ENCODE measurements at regions not wholly inside any gene's neighbourhood (a gene's known extent, or its start where the extent isn't known, plus 50 kb on each side); places are given as distances from the start of the nearest gene placed in this dataset.

- H3K36me3 Mint-ChIP-seq: no peaks in the 10 kb centered on the region
- ATAC-seq (no peak), DNase-seq (ENCODE audit: low spot score in 2 of 2) (no peak)
- H3K27ac Mint-ChIP-seq: no peak overlapping the region
- no peaks in the 10 kb centered on the region for H3K9me3 Mint-ChIP-seq
Observed at GRCh38 chr5:93884254-93884653, 142.9 kb upstream of the POU5F2 start.

- Mint-ChIP-seq H3K27ac (no peak overlapping the region), H3K36me3 (no peaks in the 10 kb centered on the region), H3K9me3 (no peaks in the 10 kb centered on the region)
- DNase-seq (ENCODE audit: low spot score in 2 of 2): no peak
- ATAC-seq: no peak
Observed at GRCh38 chr5:93883459-93883858, 142.1 kb upstream of the POU5F2 start.

- DNase-seq (ENCODE audit: low spot score in 2 of 2) (no peak), ATAC-seq (no peak)
- no peaks in the 10 kb centered on the region for H3K9me3 Mint-ChIP-seq
- H3K27ac Mint-ChIP-seq: no peak overlapping the region
- peaks cover 0 to 8% of the 10 kb centered on the region in 2 donors for H3K36me3 Mint-ChIP-seq
Observed at GRCh38 chr5:93875693-93876092, 134.3 kb upstream of the POU5F2 start.

- Mint-ChIP-seq H3K27ac (peak overlapping the region; percentile 37 to 40), H3K9me3 (no peaks in the 10 kb centered on the region), H3K36me3 (peaks cover 0 to 8% of the 10 kb centered on the region in 2 donors)
- DNase-seq (ENCODE audit: low spot score in 2 of 2) (no peak), ATAC-seq (peak; percentile 55 to 60)
Observed at GRCh38 chr5:93874491-93874890, 133.1 kb upstream of the POU5F2 start.

GRCh38 chr5:93874080-93874479 lies 132.7 kb upstream of the POU5F2 start:
- no peak for DNase-seq (ENCODE audit: low spot score in 2 of 2)
- ATAC-seq: peak; percentile 95 to 99
- peaks cover 0 to 8% of the 10 kb centered on the region in 2 donors for H3K36me3 Mint-ChIP-seq
- no peaks in the 10 kb centered on the region for H3K9me3 Mint-ChIP-seq
- peak overlapping the region; percentile 37 to 40 for H3K27ac Mint-ChIP-seq

GRCh38 chr5:93873211-93873736 lies 131.9 kb upstream of the POU5F2 start:
- no peak for DNase-seq (ENCODE audit: low spot score in 2 of 2)
- ATAC-seq: no peak
- Mint-ChIP-seq H3K9me3 (no peaks in the 10 kb centered on the region), H3K36me3 (peaks cover 0 to 8% of the 10 kb centered on the region in 2 donors), H3K27ac (peak overlapping the region; percentile 3 to 40)

GRCh38 chr5:93870649-93871048 lies 129.2 kb upstream of the POU5F2 start:
- H3K36me3 Mint-ChIP-seq: peaks cover 0 to 8% of the 10 kb centered on the region in 2 donors
- no peaks in the 10 kb centered on the region for H3K9me3 Mint-ChIP-seq
- no peak overlapping the region for H3K27ac Mint-ChIP-seq
- DNase-seq (ENCODE audit: low spot score in 2 of 2) (no peak), ATAC-seq (no peak)

GRCh38 chr5:93868851-93869250 lies 127.5 kb upstream of the POU5F2 start:
- DNase-seq (ENCODE audit: low spot score in 2 of 2) (no peak), ATAC-seq (no peak)
- Mint-ChIP-seq H3K27ac (no peak overlapping the region), H3K9me3 (no peaks in the 10 kb centered on the region), H3K36me3 (no peaks in the 10 kb centered on the region)

- no peak for ATAC-seq
- peaks cover 17 to 18% of the 10 kb centered on the region in 2 donors for H3K36me3 Mint-ChIP-seq
- H3K27ac Mint-ChIP-seq: no peak overlapping the region
- H3K9me3 Mint-ChIP-seq: peaks cover 11 to 18% of the 10 kb centered on the region in 2 donors
- DNase-seq (ENCODE audit: low spot score in 2 of 2): no peak
Observed at GRCh38 chr5:93850311-93850710, 108.9 kb upstream of the POU5F2 start.

GRCh38 chr5:93845376-93845775 lies 104.0 kb upstream of the POU5F2 start:
- peaks cover 39 to 53% of the 10 kb centered on the region in 2 donors for H3K36me3 Mint-ChIP-seq
- peaks cover 20 to 21% of the 10 kb centered on the region in 2 donors for H3K9me3 Mint-ChIP-seq
- no peak overlapping the region for H3K27ac Mint-ChIP-seq
- no peak for DNase-seq (ENCODE audit: low spot score in 2 of 2)
- ATAC-seq: no peak

GRCh38 chr5:93831449-93831848 lies 90.0 kb upstream of the POU5F2 start:
- peaks cover 10 to 12% of the 10 kb centered on the region in 2 donors for H3K9me3 Mint-ChIP-seq
- H3K27ac Mint-ChIP-seq: no peak overlapping the region
- H3K36me3 Mint-ChIP-seq: peaks cover 12 to 22% of the 10 kb centered on the region in 2 donors
- ATAC-seq (peak in 1 of 2 donors; percentile 9), DNase-seq (ENCODE audit: low spot score in 2 of 2) (no peak)

- H3K9me3 Mint-ChIP-seq: peaks cover 10 to 12% of the 10 kb centered on the region in 2 donors
- ATAC-seq (no peak), DNase-seq (ENCODE audit: low spot score in 2 of 2) (no peak)
- peaks cover 12 to 22% of the 10 kb centered on the region in 2 donors for H3K36me3 Mint-ChIP-seq
- peak overlapping the region in 1 of 2 donors; percentile 84 for H3K27ac Mint-ChIP-seq
Observed at GRCh38 chr5:93830893-93831292, 89.5 kb upstream of the POU5F2 start.

- ATAC-seq: no peak
- H3K27ac Mint-ChIP-seq: no peak overlapping the region
- DNase-seq (ENCODE audit: low spot score in 2 of 2): no peak
- peaks cover 10 to 12% of the 10 kb centered on the region in 2 donors for H3K9me3 Mint-ChIP-seq
- H3K36me3 Mint-ChIP-seq: peaks cover 12 to 30% of the 10 kb centered on the region in 2 donors
Observed at GRCh38 chr5:93829346-93829745, 87.9 kb upstream of the POU5F2 start.

GRCh38 chr5:93821891-93822415 lies 80.6 kb upstream of the POU5F2 start:
- Mint-ChIP-seq H3K36me3 (peaks cover 0 to 21% of the 10 kb centered on the region in 2 donors), H3K9me3 (no peaks in the 10 kb centered on the region), H3K27ac (no peak overlapping the region)
- no peak for DNase-seq (ENCODE audit: low spot score in 2 of 2)
- ATAC-seq: no peak

GRCh38 chr5:93819668-93820067 lies 78.3 kb upstream of the POU5F2 start:
- H3K36me3 Mint-ChIP-seq: peaks cover 0 to 13% of the 10 kb centered on the region in 2 donors
- H3K27ac Mint-ChIP-seq: no peak overlapping the region
- DNase-seq (ENCODE audit: low spot score in 2 of 2) (no peak), ATAC-seq (no peak)
- H3K9me3 Mint-ChIP-seq: no peaks in the 10 kb centered on the region

GRCh38 chr5:93810780-93811179 lies 69.4 kb upstream of the POU5F2 start:
- Mint-ChIP-seq H3K9me3 (no peaks in the 10 kb centered on the region), H3K27ac (no peak overlapping the region), H3K36me3 (no peaks in the 10 kb centered on the region)
- ATAC-seq (no peak), DNase-seq (ENCODE audit: low spot score in 2 of 2) (no peak)

GRCh38 chr5:93809430-93809829 lies 68.0 kb upstream of the POU5F2 start:
- ATAC-seq (no peak), DNase-seq (ENCODE audit: low spot score in 2 of 2) (no peak)
- Mint-ChIP-seq H3K36me3 (no peaks in the 10 kb centered on the region), H3K27ac (no peak overlapping the region), H3K9me3 (no peaks in the 10 kb centered on the region)

GRCh38 chr5:93807846-93808245 lies 66.4 kb upstream of the POU5F2 start:
- no peaks in the 10 kb centered on the region for H3K9me3 Mint-ChIP-seq
- H3K36me3 Mint-ChIP-seq: no peaks in the 10 kb centered on the region
- no peak for ATAC-seq
- no peak overlapping the region for H3K27ac Mint-ChIP-seq
- DNase-seq (ENCODE audit: low spot score in 2 of 2): no peak
